Kasumi-1 (cell line): ENCODE measurements at regions not wholly inside any gene's neighbourhood (a gene's known extent, or its start where the extent isn't known, plus 50 kb on each side); places are given as distances from the start of the nearest gene placed in this dataset.
A peak's percentile ranks its signal among the peaks of the same experiment; 100 is the strongest.

ENCODE experiments used
- DNase-seq, 2 experiments: peaks; one replicate each; lab custom pipeline; 2025; lab: John Stamatoyannopoulos, UW

DNA sequence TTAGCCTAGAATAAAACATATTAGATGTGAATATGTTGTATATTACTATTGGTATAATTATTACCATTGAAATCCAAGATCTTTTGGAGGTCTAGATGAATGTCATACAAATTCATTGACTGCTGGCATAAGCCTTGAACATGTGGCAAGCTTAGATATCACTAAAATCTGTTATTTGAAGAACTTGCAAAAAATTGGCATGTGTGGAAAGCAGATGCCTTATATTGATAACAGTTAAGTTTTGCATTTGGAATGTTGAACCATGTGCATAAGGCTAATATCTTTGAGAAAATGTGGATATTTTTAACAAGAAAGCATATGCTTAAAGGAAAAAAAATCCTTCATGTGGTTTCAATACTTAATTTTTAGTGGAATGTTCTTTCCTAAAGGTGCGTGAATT is 203.6 kb upstream of the PRICKLE1 start:
- no peak for DNase-seq

DNA sequence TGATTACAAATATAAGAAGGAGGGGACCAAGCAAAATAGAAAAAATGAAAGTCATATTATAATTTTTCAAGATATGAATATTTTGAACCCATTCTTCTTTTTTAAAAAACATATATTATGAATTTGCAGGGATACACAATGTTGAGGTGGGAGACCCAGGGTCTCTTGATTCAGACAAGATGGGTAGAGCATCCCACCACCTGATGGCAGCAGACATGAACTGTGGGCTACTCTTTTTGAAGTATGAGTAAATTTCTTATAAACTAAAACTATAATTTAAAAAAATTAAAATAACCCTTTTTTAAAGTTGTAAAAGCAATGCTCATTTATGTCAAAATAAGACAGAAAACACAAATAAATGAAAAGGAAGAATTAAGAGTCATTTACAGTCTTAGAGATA is 202.7 kb upstream of the PRICKLE1 start:
- DNase-seq, result peak in 1 of 2 experiments; percentile 6

DNA sequence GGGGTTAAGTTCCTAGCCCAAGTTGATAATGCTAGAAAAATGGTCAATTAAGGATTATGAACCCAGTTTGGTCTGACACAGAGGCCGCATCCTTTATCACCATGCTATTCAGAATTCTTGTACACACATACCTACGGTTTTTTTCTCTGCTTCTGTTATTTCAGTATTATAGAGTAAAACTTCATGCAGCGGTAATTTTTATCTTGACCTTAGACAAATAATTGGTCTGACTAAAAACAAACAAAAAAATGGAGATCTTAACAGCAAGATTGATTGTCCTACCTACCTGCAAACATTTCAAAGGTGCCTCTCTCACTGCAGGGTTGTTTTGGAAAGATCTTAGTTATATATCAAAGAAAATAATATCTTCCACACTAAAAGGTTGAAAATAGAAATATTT is 201.9 kb upstream of the PRICKLE1 start:
- DNase-seq, result no peak

DNA sequence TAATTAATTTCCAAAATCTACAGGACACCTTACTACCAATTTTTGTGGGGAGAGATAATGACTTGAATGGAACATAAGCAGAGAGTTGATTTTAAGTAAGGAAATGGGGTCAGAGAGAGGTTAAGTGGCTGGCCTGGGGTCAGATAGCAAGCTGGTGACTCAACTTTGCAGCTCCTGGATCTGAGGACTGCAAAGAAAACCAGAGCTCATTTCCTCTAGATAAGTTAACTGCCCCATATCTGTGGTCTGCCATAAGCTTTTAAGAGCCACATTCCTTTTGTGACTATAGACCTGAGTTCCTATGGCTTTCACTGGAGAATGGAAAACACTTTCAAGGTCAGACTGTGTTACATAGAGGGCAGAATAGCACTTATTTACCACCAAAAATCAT is 201.2 kb upstream of the PRICKLE1 start:
- no peak for DNase-seq

DNA sequence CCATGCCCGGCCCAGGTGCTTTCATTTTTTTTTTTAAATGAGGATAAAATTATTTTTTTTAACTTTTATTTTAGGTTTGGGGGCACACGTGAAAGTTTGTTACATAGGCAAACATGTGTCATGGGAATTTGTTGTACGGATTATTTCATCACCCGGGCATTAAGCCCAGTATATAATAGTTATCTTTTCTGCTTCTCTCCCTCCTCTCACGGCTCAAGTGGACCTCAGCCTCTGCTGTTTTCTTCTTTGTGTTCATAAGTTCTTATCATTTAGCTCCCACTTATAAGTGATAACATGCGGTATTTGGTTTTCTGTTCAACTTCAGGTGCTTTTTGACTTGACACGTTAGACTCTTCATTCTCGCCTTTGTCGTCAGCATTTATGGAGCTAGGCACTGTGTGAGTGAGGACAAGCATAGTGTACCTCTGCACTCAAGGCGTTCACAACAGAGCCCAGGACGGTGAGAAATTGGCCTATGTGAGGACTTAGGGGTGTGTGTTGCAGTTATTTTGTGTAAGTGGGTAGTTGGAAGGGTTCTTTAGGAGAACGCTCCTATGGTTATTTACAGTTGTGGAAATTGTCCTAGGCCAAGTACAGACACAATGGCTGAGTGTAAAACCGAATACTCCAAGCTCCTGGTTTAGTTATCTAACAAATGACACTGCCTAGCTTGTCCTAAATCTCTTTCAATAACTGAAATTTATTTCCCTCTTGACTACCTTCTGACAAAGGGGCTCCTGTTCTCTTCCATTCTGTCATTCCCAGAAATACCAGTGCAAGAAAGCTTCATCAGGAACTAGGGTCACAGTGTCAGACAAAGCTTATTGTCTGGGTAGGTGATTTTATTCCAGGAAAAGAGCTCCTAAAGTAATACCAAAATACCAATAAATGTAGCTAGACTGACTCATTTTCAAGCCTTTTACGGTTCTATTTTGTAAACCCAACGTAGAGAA is 200.5 kb upstream of the PRICKLE1 start:
- DNase-seq, result no peak

DNA sequence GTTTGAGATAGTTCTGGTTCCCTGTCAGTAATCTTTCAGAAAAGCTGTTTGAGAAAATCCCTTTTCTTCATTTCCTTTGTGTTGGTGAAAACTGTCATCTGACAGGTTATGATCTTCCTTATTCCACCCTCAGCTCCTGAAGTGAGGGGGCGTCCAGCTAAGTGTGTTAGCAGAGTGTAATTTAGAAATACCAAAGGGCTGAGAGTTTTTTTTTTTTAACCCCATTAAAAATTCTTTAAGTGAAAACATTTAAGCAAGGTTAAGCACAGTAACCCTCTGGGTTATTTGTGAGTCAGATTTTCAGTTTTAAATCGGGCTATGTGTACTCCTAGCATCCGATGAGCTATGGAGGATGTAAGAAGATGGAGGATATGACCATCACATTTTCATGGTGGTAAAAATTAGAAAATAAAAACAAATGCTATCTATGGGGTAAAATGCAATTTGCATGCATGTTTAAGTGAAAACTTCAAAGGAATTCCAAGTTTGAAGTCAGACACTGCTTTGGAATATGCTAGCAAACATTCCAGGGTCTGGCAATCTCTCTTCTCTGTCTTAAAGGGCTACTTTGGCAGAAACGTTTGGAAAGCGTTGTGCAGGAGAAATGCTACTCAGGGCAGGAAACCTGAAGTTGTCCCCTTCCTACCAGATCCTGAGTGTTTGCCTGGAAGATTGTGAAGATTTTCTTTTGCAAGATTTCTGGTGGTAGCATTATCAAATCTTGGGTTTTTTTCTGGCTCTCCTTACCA is 197.0 kb upstream of the PRICKLE1 start:
- DNase-seq, result no peak

DNA sequence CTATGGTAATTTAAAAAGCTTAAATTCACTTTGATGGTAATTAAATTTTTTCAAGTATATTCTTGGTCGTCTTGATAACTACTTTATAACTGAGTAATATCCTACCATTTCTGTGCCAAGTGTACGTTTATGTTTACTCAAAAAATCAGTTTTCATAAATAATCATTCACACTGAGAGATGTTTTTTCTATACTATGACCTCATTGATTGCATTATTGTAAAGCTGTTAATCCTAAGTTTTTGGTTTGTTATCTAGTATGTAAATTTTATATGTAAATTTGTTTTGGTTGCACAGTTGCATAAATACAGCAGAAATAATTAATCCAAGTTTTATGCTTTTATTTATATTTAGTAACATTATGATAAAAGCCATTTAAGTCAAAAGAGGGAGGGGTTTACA is 196.4 kb upstream of the PRICKLE1 start:
- DNase-seq, result no peak

DNA sequence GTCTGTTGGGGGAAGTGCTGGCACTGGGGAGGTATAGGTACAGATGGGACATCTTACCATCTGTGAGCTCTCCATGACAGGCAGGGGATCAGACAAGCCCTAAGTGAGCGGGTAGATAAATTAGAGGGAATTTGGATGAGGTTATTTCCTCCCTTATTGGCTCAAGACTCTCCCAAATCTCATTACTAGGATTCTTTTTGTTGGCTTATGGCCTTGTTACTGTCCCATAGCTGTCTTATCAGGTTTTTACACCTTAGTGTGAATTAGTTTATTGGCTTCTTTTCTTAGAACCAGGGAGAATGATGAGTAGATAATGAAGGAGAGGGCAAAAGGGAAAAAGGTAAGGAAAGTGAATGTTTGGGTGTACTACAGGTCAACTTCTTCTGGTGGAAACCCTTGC is 191.1 kb upstream of the PRICKLE1 start:
- no peak for DNase-seq

DNA sequence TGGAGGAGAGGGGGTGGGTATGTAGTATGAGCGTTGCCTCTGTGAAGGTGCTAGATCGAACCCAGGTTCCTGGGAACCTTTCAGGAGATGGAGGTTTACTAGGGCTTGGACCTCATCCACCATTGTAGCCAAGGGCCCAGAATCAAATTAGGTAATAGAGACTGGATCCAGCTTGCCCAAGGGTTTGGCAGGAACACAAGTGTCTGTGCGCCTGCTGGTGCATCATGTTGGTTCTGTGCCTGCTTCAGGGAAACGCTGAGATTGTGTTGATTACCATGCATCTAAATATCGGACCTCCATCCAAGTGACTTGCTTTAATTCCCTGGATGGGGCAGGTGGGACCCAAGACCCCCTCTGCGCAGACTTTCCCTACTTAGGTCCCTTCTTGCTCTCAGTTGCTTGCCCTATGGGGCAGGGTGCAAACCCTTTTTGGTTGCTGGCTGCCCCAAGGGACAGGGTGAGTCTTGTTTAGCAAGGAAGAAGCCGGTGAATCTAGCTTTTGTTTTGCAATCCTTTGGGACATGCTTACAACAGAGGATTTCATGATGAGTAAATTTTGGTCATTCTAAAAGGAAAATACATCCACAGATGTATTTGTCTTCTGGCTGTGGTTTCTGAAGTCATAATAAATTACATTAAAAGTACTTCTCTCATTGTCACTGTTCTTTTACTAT is 189.8 kb upstream of the PRICKLE1 start:
- no peak for DNase-seq

DNA sequence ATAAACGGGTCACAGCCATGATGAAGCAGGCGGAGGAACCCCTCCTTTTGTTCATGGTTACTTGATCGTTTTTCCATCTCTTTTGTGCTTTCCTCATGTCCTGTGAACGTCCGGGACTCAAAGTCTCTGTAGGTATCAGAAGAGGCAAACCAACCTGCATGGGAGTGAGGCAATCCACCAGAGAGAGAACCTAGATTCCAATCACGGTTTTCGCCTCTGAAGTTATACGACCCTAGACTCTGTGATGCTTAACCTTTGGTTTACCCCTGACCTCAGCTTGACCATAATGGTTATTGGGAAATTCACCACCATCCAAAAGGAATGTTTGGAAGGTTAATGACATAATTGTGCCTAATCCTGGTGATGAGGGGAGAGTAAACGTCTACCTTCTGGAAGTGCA is 186.8 kb upstream of the PRICKLE1 start:
- DNase-seq, result no peak

DNA sequence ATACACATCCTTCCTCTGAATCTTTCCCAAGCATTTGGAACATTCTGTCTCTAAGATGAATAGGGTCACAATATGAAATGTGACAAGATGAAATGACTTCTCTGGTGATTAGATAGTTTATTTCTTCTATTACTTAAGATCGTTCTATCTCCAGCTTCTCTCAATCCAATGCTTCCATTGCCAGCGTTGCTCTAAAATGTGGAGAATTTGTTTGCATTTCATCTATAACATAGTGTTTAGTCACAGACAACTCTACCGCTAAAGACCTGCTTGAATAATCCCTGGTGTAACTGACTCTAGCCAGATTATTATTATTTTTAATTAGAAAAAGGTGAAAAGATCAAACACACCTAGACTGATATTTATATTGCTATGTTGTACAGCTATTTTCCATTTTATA is 184.7 kb upstream of the PRICKLE1 start:
- no peak for DNase-seq

DNA sequence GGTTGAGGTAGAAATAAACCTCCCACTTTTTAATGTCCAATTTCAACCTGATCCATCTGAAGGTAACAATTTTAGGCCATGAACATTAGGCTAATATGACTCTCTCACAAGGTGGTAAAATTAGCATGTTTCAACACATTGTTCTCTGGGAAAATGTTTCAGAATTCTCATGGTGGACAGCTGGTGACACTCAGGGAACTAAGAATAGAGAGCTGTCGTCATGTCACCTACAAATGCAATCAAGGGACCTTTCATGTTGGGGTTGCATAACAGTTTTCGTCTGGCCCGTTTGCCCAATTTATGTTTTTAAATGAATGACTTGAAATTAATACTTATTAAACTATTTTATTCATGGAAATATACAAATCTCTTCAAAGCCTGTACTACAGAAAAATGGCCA is 180.7 kb upstream of the PRICKLE1 start:
- no peak for DNase-seq

DNA sequence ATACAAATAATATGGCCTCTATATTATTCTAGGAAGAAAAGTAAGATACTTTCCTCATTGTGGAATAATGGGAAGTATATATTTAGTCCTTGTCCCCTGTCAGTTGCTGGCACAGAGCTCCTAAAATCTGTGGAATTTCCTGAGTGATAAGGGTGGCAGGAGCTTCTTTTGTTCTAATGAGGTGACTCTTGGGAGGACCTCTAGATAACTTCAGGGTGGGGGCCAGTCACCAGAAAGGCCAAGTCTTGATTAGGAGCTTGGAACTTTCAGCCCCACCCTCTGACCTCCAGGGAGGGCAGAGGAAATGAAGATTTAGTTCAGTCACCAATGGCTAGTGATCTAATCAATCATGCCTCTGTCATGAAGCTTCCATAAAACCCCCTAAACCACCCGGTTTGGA is 179.9 kb upstream of the PRICKLE1 start:
- no peak for DNase-seq

DNA sequence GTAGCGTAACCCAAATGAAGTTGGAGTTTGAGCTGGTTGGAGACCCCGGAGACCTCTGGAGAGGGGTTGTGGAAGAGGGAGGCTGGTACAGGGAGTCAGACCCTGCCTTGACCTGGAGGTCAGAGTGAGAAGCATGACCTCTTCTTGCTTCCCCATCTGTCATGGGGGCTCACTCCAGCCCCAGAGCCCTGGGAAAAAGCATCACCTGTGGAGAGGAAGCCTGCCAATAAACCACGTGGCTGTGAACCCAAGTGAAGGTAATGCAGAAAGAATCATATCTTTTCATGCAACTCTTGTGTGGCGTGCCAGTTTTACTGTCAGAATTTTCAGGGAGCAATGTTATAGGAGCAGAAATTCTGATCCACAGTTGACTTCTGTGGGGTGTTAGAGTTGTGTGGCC is 178.5 kb upstream of the PRICKLE1 start:
- no peak for DNase-seq

DNA sequence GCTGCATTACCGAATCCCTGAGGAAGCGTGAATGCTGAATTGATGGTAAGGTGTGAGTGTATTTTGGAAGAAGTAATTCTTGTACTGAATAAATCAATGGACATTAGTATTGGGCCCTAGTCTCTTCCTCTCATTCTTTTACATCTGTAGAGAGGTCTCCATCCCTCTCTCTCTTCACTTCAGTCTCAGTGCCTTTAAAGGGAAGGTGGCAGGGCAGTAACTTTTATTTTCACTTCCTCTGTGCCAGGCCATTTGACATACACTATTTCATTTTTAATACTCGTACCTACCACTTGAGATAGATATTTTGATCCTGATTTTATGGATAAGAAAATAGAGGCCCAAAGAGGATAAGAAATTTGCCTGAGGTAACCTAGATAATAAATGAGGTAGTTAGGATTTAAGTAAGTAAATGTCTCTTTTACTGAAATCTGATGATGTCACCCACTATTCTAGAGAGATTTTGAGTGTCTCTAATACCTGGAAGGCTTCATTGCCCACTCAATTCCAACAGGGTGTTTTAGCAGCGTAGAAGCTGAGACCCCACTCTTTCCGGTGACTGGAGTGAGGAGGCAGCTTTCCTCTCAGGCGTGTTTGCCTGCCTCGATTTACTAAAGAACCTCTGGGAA is 177.9 kb upstream of the PRICKLE1 start:
- DNase-seq, result no peak

DNA sequence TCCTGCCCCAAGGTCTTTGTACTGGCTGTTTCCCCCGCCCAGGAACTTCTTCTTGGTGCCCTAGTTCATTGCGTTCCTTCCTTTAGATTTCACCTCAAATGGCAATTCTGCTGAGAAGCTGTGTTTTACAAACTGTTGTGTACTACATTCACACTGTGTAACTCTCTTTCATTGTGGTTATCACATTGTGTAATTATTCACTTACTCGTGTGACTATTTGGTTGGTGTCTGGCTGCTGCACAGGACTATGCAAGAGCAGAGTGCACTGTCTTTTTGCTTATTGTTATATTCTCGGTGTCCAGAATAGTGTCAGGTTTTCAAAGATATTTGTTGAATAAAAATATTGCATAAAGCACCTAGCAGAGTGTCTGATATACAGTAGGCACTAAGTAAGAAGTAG is 177.2 kb upstream of the PRICKLE1 start:
- DNase-seq, result no peak

DNA sequence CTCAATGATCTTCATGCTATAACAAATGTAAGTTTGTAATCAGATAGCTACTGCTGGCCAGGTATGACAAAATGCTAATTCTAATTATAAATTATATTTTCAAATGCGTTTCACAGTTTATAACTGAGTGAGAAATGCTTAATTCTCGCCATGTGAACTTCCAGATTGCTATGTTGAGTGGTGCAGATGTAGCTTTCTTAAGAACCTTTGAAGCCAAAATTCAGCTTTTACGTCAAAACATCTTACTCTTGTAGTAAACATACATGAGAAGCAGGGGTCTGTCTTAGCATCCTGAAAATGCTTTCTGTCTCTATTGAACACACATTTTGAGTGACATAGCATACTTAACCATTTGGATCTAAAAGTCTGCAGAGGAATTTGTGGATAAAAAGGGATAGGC is 176.5 kb upstream of the PRICKLE1 start:
- DNase-seq, result no peak

DNA sequence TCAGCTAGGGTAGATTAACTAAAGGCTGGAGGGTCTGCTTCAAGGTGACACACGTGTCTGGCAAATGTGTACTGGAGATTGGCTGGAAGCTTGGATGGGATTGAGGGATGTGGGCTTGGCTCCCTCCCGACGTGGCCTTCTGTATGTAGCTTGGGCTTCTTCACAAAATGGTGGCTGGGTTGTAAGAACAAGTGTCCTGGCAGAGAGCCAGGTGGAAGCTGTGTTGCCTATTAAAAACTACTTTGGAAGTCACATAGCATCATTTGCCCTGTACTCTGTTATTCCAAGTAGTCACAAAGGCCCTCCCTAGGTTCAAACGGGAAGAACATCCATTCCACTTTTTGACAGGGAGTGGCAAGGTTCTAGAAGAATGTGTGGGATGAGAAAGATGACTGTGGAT is 174.1 kb upstream of the PRICKLE1 start:
- DNase-seq, result no peak

DNA sequence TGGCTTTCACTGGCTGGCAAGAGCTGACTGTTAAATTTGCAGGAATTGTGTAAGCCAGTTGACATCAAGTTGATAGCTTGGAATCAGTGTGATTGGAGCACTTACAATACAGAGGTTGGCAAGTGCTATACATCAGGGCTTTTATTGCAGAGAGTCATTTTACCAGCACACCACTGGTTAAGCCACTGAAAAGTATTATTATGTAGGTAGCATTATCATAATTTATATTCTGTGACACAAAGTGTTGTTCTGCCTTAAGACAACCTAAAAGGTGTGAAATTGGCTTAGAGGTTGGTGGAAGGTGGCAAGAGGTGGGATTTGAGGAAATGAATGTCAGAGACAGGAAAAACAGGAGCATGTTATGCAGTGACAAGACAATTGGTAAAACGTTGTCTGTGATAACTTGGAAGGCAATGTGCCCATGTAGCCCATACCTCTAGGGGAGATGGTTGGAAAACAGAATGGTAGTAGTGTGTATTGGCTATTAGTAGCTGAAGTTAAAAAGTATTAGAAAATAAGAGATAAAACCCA is 172.9 kb upstream of the PRICKLE1 start:
- no peak for DNase-seq

DNA sequence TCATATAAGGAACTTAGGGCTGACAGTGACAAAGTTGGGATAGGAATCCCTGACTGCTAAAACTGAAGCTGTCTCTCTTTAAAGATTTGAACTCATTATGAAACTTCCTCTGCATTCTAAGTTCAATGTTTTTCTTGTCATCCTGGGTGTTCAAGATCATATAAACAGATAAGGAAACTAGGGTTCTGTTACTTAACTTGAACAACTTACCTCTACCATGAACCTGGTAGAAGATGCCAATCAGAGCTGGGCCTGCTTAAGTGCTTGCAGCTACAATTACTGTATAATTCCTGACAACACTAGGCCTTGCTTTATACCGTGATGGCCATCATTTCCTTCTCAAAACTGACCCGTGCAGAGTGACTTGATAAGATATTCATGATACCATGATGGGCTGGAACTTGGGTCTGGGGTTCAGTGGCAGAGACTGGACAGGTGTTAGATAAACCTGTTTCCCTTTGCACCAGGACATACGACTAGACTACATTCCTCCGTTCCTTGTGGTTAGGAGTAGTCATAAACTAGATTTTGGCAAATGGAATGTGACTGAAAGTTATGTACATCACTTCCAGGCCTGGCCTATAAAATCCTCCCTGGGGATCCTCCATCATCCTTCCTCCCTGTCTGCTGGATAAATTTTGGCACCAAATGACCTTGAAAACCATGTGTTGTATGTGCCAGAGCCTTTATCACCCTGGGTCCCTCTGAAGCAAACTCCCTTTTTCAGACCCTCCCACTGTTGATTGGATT is 172.2 kb upstream of the PRICKLE1 start:
- DNase-seq, result no peak

DNA sequence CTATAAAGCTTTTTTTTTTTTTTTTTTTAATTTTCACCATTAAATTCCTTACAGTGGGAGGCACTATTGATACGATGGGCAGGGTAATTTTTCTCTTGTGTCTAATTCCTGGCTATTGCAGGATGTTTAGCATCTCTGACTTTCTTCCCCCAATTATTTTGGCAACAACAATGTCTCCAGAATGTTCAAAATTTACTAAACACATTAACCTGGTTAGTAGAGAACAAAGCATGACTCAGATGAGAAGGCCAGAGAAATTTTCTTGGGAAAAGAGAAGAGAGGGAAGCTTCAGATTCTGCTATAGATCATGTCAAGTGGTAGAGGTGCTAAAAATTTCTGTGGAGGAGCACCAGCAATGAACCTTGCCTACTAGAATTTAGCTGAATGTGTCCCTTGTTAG is 171.5 kb upstream of the PRICKLE1 start:
- no peak for DNase-seq
